OCI-LY1 (cell line): ENCODE measurements at regions not wholly inside any gene's neighbourhood (a gene's known extent, or its start where the extent isn't known, plus 50 kb on each side); places are given as distances from the start of the nearest gene placed in this dataset.

ENCODE experiments used
- H2AFZ ChIP-seq: fragments of 200-600 bp; sonication (generic), shearing (Covaris generic); 2 replicates; pipeline ENCODE4 v1.6.0; 2014; ENCODE audit warnings: antibody characterized with exemption, mild to moderate bottlenecking, low read length
- H3F3A ChIP-seq: fragments of 200-600 bp; sonication (generic), shearing (Covaris generic); 2 replicates; pipeline ENCODE4 v1.6.0; 2014; ENCODE audit warnings: mild to moderate bottlenecking, antibody characterized with exemption, low read length, moderate library complexity; ENCODE audit not compliant: insufficient read depth
- H3K27ac ChIP-seq: fragments of 200-600 bp; sonication (generic); 2 replicates; pipeline ENCODE4 v1.5.1; 2014; ENCODE audit warnings: low read length, mixed run types, mild to moderate bottlenecking, low read depth; ENCODE audit not compliant: poor library complexity, severe bottlenecking
- H3K27me3 ChIP-seq: fragments of 200-600 bp; sonication (generic); 2 replicates; pipeline ENCODE4 v1.6.0; 2014; ENCODE audit warnings: antibody characterized with exemption, mild to moderate bottlenecking, low read length, moderate library complexity; ENCODE audit not compliant: insufficient read depth
- H3K36me3 ChIP-seq: fragments of 200-600 bp; sonication (generic); 2 replicates; pipeline ENCODE4 v1.6.1; 2014; ENCODE audit warnings: mild to moderate bottlenecking, antibody characterized with exemption, low read length, moderate library complexity, mixed read lengths; ENCODE audit not compliant: insufficient read depth
- H3K4me1 ChIP-seq: fragments of 200-600 bp; sonication (generic); 2 replicates; pipeline ENCODE4 v1.5.1; 2014; ENCODE audit warnings: mild to moderate bottlenecking, low read length, moderate library complexity; ENCODE audit not compliant: insufficient read depth, severe bottlenecking
- H3K4me2 ChIP-seq: fragments of 200-600 bp; sonication (generic), shearing (Covaris generic); 2 replicates; pipeline ENCODE4 v1.6.1; 2014; ENCODE audit warnings: low read length
- H3K4me3 ChIP-seq: fragments of 200-600 bp; sonication (generic); 2 replicates; pipeline ENCODE4 v1.5.1; 2014; ENCODE audit warnings: low read length, low read depth, mild to moderate bottlenecking, mixed read lengths; ENCODE audit not compliant: poor library complexity, severe bottlenecking
- H3K79me2 ChIP-seq: fragments of 200-600 bp; shearing (Covaris generic); 2 replicates; pipeline ENCODE4 v1.6.1; 2016; ENCODE audit warnings: mixed run types, low read length, mixed read lengths; ENCODE audit not compliant: insufficient read depth
- H3K9ac ChIP-seq: fragments of 200-600 bp; sonication (generic), shearing (Covaris generic); 2 replicates; pipeline ENCODE4 v1.6.1; 2014; ENCODE audit warnings: mild to moderate bottlenecking, low read length, mixed read lengths
- H3K9me2 ChIP-seq: fragments of 200-600 bp; sonication (generic), shearing (Covaris generic); 2 replicates; pipeline ENCODE4 v1.6.1; 2014; ENCODE audit warnings: low read depth, mild to moderate bottlenecking, low read length, mixed read lengths
- H3K9me3 ChIP-seq: fragments of 200-600 bp; shearing (Covaris generic); 2 replicates; pipeline ENCODE4 v1.6.1; 2014; ENCODE audit warnings: low read length, mixed read lengths
- H4K20me1 ChIP-seq: fragments of 200-600 bp; sonication (generic), shearing (Covaris generic); 2 replicates; pipeline ENCODE4 v1.6.0; 2016; ENCODE audit warnings: mild to moderate bottlenecking, low read length; ENCODE audit not compliant: insufficient read depth
- CTCF ChIP-seq: fragments of 200-600 bp; sonication (generic), shearing (Covaris generic); IDR thresholded peaks from 2 replicates; pipeline ENCODE4 v1.5.1; 2017; ENCODE audit warnings: mild to moderate bottlenecking, antibody characterized with exemption, low read length, moderate library complexity, mixed read lengths
- EZH2 ChIP-seq: fragments of 200-600 bp; sonication (generic), shearing (Covaris generic); IDR thresholded peaks from 2 replicates; pipeline ENCODE4 v1.8.0; 2017; ENCODE audit warnings: borderline replicate concordance, mixed run types, mild to moderate bottlenecking, antibody characterized with exemption, low read length, moderate library complexity, mixed read lengths

DNA sequence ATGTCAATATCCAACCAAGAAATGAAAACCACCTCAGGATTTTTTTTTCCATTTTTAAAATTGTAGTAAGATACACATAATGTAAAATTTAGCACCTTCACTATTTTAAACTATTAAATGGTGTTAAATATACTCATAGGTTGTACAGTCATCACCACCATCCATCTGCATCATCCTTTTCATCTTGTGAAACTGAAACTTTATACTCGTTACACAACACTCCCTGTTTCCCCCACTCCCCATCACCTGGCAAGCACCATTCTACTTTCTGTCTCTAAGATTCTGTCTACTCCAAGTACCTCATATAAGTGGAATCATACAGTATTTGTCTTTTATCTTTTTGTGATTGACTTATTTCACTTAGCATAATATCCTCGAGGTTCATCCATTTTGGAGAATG, 335.2 kb upstream of the NPSR1 start:
- no peak overlapping the region for H3K4me2 ChIP-seq
- H3K4me3 ChIP-seq: no peak overlapping the region
- H2AFZ ChIP-seq: no peak overlapping the region
- no peaks in the 10 kb centered on the region for H3K27me3 ChIP-seq
- no peaks in the 10 kb centered on the region for H3K4me1 ChIP-seq
- H3K36me3 ChIP-seq: no peaks in the 10 kb centered on the region
- no peaks in the 10 kb centered on the region for H3K9me2 ChIP-seq
- no peaks in the 10 kb centered on the region for H3F3A ChIP-seq
- no peak overlapping the region for H3K9ac ChIP-seq
- H3K9me3 ChIP-seq: no peaks in the 10 kb centered on the region
- no peak for TF ChIP-seq CTCF
- TF ChIP-seq EZH2: no peak
- H4K20me1 ChIP-seq: no peaks in the 10 kb centered on the region
- no peaks in the 10 kb centered on the region for H3K79me2 ChIP-seq
- H3K27ac ChIP-seq: no peak overlapping the region

GRCh38 chr7:34327681-34328080, 330.3 kb upstream of the NPSR1 start:
- Histone ChIP-seq H3K9me3 (no peaks in the 10 kb centered on the region), H2AFZ (no peak overlapping the region), H3K36me3 (no peaks in the 10 kb centered on the region), H3K9ac (no peak overlapping the region), H3K4me3 (no peak overlapping the region), H3K27me3 (no peaks in the 10 kb centered on the region), H3K27ac (no peak overlapping the region), H3K4me2 (no peak overlapping the region), H3K4me1 (no peaks in the 10 kb centered on the region), H3K79me2 (no peaks in the 10 kb centered on the region), H3F3A (no peaks in the 10 kb centered on the region), H3K9me2 (no peaks in the 10 kb centered on the region), H4K20me1 (no peaks in the 10 kb centered on the region)
- TF ChIP-seq EZH2 (no peak), CTCF (no peak)

DNA sequence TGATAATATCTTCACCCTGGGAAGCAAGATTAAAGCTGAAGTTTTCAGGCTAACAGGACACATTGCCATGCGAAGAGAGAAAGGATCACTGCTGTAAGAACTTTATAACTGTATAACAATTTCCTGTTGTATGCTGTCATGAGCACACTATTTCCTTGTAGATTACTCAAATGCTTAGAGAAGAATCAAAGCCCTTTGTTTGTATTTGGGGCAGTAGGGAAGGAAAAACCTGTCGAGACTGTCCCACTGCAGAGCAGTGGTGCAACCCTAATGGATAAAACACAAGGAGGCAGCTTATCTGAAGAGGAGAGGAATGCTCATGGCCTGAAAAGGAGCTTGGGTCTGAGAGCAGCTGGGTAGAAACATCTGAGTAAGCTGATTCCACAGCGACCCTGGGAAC, 327.7 kb upstream of the NPSR1 start:
- no peaks in the 10 kb centered on the region for H3F3A ChIP-seq
- H3K9me2 ChIP-seq: no peaks in the 10 kb centered on the region
- H4K20me1 ChIP-seq: no peaks in the 10 kb centered on the region
- H3K36me3 ChIP-seq: no peaks in the 10 kb centered on the region
- no peaks in the 10 kb centered on the region for H3K9me3 ChIP-seq
- H3K4me2 ChIP-seq: no peak overlapping the region
- H3K9ac ChIP-seq: no peak overlapping the region
- no peak overlapping the region for H3K4me3 ChIP-seq
- H3K4me1 ChIP-seq: no peaks in the 10 kb centered on the region
- no peak for TF ChIP-seq CTCF
- no peak for TF ChIP-seq EZH2
- H3K27ac ChIP-seq: no peak overlapping the region
- no peaks in the 10 kb centered on the region for H3K27me3 ChIP-seq
- H3K79me2 ChIP-seq: no peaks in the 10 kb centered on the region
- H2AFZ ChIP-seq: no peak overlapping the region
